CD1c-positive myeloid dendritic cell (primary cell): ENCODE measurements at regions not wholly inside any gene's neighbourhood (a gene's known extent, or its start where the extent isn't known, plus 50 kb on each side); places are given as distances from the start of the nearest gene placed in this dataset.

Experiments
- DNase-seq: peaks from one replicate; pipeline ENCODE4 v3.0.0-alpha.2; 2016; ENCODE audit errors: extremely low spot score

- no peak for DNase-seq
Observed at GRCh38 chr2:138105358-138105757, 141.1 kb downstream of the HNMT start.

- no peak for DNase-seq
Observed at GRCh38 chr2:138106606-138107005, 142.3 kb downstream of the HNMT start.

DNA sequence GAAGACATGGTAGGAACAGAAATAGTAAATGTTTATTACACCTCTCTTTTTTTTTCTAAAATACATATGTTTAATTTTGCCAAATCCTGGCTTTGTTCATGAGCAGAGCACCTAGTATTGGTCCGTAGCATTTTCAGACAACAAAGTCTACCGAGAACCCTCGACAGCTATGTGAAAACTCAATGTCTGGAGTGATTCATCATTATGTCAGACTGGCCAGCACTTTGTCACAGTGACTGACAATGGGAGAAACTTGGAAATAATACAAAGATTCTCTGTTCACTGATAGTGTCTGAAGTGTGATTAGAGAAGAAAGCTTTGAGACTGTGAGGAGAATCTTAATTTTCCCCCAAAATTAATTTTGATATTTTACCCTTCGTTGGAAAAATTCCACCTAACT is 143.0 kb downstream of the HNMT start:
- no peak for DNase-seq

GRCh38 chr2:138110453-138111083 is 146.3 kb downstream of the HNMT start:
- DNase-seq = no peak

- no peak for DNase-seq
Observed at GRCh38 chr2:138112536-138112935, 148.3 kb downstream of the HNMT start.

GRCh38 chr2:138113871-138114525 is 149.7 kb downstream of the HNMT start:
- DNase-seq = no peak

- no peak for DNase-seq
Observed at GRCh38 chr2:138115666-138116065, 151.4 kb downstream of the HNMT start.

DNA sequence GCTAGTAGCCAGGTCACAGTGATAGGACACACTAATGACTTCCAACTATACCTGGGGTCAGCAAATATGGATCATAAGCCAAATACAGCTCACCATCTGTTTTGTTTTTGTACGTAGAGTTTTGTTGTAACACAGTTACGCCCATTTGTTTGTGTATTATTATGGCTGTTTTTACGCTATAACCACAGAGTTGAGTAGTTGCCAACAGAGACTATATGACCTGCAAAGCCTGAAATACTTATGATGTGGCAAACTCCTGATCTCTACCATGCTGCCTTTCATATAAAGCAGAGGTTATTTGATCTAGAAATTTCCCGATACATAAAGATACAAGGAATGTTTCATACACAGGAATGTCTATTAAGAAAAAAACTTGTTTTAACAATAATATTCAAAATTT is 152.2 kb downstream of the HNMT start:
- DNase-seq = no peak

DNA sequence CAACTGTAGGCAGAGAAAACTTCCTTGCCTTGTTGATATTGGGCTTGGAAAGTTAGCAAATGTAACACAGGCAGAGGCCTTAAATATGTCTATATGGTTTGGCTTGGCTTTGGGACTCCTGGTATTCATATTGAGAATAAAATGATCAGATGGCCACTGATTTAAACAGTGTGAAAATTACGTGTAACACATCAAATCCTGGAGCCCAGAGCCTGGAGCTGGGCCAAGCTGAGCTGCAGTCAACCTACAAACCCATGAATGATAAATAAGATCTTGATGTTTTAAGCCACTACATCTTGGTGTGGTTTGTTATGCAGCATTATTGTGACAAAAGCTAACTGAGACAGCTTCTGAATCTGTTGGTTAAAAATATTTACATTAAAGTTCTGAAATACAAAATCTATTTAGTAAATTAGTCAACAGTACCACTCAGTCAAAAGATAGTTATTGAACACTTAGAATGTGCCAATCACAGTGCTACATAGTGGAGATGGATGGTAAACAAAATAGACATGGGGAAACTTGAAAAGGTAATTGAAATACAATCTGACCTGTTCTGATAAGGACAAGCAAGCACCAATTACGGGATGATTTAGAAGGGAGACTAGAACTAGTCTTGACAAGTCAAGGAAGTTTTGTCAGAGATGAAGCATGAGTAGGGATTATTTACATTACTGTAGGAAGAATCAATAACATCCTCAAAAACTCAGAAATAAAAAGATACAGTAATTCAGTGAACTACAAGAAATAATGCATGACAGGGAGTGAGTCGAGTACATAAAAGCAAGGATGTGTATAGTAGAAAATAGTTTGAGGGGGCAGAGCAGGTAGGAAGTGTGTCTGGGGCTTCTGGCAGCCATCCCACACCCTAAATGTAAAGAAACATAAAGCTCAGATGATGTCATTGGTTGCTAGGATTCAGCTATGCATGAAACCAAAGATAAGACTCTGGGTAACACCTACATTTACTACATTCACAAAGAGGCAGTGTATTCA is 157.7 kb downstream of the HNMT start:
- no peak for DNase-seq

DNA sequence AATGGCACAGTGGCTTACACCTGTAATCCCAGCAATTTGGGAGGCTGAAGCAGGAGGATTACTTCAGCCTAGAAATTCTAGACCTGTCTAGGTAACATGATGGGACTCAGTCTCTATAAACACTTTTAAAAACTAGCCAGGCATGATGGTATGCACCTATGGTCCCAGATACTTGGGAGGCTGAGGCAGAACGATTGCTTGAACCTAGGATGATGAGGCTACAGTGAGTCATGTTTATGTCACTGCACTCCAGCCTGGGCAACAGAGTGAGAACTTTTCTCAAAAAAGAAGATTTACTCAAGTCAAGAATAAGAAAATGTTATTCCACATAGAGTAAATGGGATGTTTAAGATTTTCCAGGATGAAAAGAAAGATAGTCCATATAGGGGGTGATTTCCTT is 158.6 kb downstream of the HNMT start:
- DNase-seq = no peak

- DNase-seq = no peak
Observed at GRCh38 chr2:138123741-138124140, 159.5 kb downstream of the HNMT start.

- DNase-seq = no peak
Observed at GRCh38 chr2:138124521-138124920, 160.2 kb downstream of the HNMT start.

GRCh38 chr2:138125306-138126288 is 161.3 kb downstream of the HNMT start:
- DNase-seq = no peak

GRCh38 chr2:138132108-138132507 is 167.8 kb downstream of the HNMT start:
- no peak for DNase-seq

DNA sequence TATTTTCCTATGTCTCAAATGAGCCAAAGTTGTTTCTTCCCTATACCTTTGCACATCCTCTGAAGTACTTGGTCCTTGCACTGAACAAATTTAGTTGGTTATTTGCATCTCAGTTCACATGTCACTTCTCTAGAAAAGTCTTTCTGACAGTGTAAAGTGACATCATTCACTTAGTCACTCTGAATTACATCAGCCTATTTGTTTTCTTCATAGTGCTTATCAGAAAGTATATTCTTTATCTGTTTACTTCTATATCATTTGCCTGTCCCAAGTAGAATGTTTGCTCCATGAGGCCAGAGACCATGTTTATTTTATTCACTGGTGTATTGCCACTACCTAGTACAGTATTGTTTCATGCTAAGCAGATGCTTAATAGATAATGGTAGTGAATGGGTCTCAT is 173.7 kb downstream of the HNMT start:
- peak; percentile 4 for DNase-seq

GRCh38 chr2:138147796-138148195 is 183.5 kb downstream of the HNMT start:
- no peak for DNase-seq

DNA sequence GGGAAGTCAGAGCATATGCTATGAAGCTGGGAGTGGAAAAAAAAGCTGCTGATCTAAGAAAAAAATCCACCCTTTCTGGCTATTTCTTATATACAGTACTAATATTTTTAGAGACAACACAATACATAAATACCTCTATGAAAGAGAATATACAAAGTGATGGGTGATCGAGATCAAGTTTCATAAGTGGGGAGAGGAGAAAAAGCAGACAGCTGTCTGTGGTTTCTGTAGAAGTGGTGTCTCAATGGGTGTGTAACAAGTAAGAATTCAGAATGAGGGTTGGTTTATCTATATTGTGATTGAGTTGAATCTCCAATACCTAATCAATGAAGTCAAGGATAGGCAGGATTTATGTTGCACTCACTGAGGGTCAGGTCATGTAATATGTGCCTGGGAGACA is 191.0 kb downstream of the HNMT start:
- DNase-seq = no peak

GRCh38 chr2:138157372-138157771 is 193.1 kb downstream of the HNMT start:
- DNase-seq = no peak

DNA sequence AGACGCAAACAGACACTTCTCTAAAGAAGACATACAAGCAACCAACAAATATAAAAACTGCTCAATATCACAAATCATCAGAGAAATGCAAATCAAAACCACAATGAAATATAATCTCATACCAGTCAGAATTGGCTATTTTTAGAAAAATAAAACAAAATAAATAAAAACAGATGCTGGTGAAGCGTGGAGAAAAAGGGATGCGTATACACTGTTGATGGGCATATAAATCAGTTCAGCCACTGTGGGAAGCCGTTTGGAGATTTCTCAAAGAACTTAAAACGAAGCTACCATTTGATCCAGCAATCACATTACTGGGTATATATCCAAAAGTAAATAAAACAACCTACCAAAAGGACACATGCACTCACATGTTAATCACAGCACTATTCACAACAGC is 206.2 kb downstream of the HNMT start:
- no peak for DNase-seq

DNA sequence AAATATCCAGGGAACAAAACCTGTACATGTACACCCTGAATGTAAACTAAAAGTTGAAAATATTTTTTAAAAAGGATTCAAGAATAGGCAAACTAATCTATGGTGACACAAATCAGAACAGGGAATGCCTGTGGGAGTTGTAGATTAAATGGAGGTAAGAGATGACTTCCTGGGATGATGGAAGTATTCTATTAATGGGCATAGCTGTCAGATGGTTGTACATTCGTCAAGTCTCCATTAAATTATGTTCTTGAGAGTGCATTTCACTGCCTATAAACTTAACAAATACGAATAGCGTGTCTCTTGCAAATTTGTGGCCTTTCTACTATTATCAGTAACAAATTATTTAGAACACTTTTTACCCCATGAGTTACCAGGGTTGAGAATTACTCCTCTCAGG is 207.0 kb downstream of the HNMT start:
- DNase-seq = no peak

DNA sequence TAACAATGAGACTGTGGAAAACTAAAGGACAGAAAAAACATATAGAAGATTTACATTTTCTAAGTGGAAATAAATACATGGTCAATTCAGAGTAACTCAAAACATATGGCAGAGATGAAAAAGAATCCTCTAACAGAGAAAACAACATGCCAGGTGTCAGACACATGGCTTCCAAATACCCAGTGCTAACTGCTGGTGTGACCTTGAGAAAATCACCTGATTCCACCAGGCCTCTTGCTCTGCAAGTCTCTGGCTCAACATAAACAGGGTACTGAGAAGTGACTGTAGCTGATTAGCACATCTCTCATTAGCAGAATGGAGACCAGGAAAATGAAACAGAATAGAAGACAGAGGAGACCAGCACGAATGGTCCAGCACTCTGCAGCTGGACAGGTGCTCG is 210.8 kb downstream of the HNMT start:
- DNase-seq = no peak
